Smooth muscle cell of the brain vasculature (primary cell): ENCODE measurements at regions not wholly inside any gene's neighbourhood (a gene's known extent, or its start where the extent isn't known, plus 50 kb on each side); places are given as distances from the start of the nearest gene placed in this dataset.
"Not testable (repeated sequence)": the region's sequence is repeated elsewhere in the genome, so short reads cannot be mapped to it uniquely, and the experiment has no call there.

Experiments
- DNase-seq: peaks from one replicate; pipeline ENCODE4 v3.0.0-alpha.2; 2012; ENCODE audit warnings: low read depth, low spot score

DNA sequence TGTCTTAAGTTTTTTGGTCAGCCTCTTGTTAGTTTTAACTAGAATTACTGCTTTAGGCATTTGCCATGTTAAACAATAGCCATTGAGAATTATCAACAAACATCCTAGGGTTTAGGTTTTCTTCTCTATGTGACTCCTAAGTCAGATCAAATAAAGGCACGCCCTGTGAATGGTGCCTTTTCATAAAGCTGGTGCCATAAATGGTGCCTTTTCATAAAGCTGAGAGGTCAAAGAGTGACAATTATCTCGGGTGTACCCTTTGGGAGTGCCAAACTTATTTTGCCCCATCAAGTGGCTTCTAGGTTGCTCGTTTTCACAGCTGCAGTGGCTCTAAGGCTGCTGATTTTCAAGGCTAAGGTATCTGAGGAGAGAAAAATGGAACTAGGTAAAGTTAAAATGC is 391.6 kb downstream of the DMRTA1 start:
- no peak for DNase-seq

DNA sequence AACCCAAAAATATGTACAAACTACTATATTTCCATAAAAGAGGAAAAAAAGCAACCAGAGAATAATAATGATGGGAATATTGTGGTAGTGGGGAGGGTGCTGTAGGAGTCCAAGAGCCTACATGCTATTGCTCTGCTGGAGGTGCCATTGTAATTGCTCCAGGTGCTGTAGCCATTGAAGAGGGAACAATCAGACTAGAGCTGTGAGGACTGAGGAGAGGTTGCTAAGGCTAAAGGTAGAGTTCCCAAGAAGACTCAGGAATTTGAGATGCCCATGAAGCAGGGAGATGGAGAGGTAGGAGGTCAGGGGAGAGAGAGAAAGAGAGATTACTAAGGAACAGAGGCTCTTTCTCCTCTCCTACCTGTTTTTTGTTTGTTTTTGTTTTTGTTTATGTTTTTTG is 394.0 kb downstream of the DMRTA1 start:
- DNase-seq: no peak

DNA sequence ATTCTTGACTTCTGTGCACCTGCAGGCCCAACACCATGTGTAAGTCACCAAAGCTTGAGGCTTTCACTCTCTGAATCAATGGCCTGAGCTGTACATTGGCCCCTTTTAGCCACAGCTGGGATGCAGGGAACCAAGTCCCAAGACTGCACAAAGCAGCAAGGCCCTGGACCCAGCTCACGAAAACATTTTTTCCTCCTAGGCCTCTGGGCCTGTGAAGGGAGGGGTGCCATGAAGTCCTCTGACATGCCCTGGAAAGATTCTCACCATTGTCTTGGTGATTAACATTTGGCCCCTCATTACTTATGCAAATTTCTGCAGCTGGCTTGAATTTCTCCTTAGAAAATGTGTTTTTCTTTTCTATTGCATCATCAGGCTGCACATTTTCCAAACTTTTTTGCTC is 398.6 kb downstream of the DMRTA1 start:
- DNase-seq: not testable (repeated sequence)

DNA sequence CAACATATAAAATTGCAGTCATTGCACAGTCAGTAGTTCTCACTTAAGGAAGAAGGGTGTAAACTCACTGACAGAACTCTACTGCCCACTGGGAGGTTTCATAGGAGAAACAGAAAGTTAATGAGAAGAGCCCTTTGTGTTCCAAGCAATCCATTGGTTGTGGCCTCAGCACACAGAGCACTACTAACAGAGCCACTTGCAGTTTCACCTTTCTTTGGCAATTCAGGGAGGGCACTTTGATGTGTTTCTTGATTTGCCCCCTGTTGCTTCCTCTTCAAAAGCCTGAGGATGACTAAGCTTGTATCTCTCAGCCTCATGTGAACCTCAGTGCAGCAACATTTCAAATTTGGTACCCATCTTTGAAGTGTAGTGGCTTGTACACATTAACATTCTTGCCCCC is 409.4 kb downstream of the DMRTA1 start:
- no peak for DNase-seq

DNA sequence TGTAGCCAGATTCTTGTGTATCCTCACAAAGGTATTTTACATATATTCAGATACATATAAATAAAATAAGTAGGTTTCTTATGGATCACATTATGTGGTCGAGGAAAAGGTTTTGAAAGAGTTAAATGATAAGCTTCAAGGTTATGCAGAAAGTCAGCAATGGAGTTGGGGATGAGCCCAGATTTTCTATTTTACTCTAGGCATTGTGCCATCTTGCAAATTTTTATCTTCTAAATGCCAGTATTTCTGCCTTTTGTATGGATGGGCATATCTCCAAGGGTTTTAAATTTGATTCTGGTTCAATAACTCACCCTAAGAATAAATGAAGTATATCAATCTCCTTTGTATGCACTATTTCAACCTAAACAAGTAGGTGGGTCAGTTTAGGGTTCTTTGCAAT is 410.7 kb downstream of the DMRTA1 start:
- DNase-seq: no peak

DNA sequence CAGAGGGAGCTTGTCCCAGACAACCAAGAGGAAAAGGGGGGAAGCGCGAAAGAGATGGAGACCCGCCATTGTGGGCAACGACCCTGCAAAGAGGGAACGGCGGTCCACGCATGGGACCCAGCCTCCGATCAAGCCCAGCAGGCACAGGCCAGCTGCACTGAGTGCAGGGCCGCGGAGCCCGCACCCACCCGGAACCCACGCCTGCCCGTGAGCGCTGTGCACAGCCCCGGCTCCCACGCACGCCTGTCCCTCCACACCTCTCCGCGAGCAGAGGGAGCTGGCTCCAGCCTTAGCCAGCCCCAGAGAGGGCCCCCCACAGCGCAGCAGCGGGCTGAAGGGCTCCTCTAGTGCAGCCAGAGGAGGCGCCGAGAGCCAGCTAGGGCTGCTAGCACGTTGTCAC is 416.5 kb downstream of the DMRTA1 start:
- DNase-seq: no peak

DNA sequence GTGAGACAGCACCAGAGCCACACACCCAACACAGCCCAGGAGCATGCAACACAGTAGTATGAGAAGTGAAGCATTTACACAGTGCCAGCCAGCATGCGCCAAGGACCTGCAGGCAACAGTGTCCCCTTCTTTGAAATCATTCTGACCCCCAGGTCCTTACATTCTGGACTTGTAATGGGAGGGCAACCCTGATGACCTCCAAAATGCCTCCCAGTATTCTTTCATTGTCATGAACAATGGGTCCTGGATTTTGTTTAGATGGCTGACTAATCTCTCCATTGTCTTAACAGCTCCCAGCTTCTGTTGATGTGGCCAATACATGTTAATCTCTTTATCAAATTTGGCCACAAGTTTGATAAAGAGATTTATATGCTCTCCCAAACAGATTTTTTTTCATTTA is 417.1 kb downstream of the DMRTA1 start:
- no peak for DNase-seq

DNA sequence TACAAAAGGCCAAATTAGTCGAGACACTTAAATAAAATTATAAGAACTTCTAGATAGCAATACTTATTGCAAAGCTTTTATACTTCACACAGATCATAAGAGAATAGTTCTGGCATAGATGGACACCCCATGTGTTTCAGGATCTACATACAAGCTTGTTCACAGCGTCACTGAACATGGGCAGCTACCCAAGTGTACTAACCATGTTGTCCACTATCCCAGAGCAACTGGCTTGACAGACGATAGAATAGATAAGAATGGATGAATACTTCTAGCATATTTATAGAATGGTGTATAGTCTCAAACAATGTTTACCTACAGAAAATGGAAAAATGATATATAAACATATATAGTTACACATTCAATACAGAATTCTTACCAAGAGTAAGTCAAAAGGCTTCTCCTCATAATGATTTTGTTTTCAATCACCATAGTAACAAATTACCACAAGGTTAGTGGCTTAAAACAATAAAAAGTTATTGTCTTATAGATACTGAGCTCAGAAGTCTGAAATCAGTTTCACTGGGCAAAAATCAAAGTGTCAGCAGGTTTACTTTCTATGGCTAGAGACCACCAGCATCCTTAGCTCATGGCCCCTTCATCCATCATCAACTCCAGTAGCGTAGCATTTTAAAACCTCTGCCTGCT is 446.7 kb downstream of the DMRTA1 start:
- DNase-seq: no peak

DNA sequence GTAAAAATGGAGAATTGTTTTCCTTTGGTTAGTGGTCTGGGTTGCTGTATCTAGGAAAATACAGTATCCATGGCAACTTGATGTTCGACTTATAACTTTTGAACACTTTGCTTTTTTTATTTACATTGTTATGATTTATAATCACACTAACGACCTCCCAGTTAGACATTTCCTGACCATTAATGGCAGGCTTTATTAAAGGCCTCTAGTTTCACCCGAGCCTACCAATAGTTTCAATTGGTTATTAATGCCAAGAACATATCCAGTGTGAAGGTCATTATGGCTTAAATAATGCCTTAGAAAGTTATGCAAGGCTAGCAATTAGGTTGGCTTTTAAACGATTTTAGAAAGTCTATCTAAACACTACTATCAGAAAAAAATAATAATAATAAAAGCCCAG is 452.0 kb downstream of the DMRTA1 start:
- DNase-seq: no peak

DNA sequence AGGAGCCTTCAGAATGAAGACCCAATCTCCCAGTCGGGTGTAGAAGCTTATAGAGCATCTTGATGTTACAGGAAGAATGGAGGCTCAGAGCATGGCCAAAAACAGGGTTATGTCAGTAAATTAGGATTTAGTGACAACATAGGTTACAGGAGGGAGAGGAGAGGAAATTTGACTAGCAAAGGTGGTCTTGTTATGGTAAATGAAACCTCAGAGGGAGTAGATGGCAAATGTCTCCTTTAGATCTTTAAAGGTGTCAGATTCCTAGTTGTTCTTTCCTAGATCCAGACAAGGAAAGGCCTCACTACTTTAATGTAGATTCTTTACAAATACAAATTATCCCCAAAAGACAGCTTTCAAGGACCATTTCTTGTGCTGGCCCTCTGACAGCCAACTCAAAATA is 465.0 kb downstream of the DMRTA1 start:
- no peak for DNase-seq

DNA sequence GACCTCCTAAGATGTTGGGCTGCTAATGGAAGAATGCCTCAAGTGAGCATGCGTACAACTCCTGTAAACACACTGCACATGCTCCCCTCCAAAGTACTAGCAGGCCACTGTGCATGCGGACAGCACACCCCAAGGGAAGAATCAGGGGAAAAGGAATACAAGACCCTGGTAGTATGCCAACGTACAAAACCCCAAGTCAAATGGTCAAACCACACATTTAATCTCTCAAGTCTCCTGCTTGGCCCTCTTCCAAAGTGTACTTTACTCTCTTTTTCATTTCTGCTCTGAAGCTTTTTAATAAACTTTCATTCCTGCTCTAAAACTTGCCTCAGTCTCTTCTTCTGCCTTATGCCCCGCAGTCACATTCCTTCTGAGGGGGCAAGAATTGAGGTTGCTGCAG is 466.4 kb downstream of the DMRTA1 start:
- DNase-seq: no peak

DNA sequence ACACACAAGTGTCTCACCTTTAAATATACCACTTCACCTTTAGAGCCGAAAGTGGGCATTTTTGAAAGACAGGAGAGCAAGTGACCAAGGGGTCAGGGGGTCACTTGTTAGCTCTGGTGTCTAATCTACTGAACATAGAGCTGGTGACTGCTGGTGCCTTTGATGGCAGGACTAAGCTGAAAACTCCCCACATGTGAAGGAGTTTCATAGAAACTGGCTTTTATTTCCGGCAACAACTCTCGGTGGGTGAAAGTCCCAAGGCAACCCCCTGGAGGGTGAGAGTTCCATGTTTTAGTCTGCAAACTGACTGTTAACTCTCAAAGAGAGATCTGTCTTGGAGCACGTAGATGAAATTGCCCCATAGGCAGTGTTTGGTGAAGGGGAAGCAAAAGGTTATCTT is 466.9 kb downstream of the DMRTA1 start:
- DNase-seq: no peak

DNA sequence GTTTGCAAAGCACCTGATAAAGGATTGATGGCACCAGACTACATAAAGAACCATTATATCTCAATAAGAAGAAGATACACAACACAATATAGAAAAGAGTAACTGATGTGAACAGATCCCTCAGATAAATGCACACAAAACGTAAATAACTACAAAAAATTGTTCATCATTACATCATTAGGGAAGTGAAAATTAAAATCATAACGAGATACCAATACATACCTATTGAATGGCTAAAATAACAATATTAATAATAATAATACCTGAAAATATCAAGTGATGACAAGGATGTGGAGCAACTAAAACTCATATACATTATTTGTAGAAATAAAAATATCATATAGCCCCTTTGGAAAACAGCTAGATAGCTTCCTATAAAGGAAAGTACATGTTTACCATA is 469.5 kb downstream of the DMRTA1 start:
- DNase-seq: no peak

DNA sequence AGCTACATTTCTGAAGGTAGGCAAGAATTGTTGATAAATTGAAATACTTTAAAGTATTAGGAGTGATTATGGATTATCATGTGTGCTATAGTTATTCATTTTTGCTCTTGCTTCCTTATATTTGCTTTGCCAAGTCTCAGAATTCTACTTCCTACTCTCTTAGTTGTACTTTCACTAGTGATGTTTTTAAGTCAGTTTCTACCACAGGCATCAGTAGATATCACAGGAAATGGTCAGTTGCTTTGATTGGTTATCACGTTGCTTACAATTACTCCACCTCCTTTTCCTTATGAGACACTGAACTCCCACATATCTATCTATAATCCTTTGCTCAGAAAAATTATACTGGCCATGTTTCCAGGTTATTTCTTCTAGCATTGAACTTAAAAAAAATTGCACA is 472.8 kb downstream of the DMRTA1 start:
- no peak for DNase-seq

DNA sequence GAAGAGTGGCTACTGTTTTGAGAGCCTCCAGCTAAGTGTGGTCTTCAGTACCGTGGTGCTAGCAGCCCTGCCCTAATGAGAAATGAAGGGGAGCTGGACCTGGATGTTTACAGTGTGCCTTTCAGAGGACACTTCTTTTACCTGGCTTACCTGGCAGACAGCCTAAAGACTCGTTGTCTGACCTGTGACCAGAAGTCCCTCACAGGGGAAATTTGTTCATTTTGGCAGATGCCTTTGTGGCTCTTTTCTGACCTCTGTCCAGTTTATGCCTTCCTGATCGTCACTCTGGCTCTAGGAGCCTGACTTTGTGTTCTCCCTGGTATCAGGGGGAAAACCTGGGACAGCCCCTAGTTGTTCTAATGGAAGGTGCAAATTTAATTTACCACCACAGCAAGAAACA is 475.1 kb downstream of the DMRTA1 start:
- DNase-seq: no peak

DNA sequence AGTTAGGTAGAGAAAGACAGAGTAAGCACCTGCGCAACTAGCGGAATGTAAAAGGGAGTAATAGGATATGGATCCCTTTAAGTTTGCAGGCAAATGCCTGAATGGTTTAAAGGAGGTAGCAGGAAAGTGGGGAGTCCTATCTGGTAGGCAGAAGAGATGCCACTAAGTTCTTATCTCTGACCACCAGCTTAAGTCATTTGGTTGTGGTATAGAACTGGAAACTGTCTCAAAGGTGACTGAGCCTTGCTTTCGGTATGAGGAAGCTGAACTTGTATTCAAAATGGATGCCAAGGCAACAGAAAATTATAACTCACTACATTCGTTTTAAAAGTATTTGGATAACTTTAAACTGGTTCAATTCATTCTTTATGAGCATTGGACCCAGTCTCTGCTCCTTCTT is 475.6 kb downstream of the DMRTA1 start:
- no peak for DNase-seq

DNA sequence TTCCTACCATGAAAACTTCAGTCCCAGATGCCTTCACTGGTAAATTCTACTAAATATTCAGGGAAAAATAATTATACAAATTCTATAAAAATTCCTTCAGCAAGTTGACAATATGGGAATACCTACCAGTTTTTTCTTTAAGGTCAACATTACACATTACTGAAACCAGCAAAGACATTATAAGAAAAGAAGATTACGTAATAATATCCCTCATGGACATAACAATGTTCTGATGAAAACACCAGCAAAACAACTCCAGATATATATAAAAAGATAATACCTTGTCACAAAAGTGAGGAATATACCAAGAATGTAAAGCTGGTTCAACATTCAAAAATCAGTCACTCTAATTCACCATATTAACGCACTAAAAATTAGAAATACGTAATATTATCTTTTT is 507.9 kb downstream of the DMRTA1 start:
- no peak for DNase-seq

DNA sequence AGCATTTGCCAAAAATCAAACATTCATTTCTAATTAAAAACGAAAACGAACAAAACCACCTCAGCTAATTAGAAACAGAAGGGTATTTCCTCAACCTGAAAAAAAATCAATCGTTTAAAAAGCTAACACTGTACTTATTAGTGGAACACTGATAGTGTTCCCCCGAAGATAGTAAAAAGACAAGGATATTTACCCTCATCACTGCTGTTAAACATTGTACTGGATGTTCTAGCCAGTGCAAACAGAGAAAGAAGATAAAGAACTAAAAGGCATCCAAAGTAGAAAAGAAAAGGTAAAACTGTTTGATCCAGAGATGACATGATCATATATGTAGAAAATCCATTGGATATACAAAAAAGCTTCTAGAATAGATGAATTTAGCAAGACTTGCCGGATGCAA is 508.3 kb downstream of the DMRTA1 start:
- no peak for DNase-seq

DNA sequence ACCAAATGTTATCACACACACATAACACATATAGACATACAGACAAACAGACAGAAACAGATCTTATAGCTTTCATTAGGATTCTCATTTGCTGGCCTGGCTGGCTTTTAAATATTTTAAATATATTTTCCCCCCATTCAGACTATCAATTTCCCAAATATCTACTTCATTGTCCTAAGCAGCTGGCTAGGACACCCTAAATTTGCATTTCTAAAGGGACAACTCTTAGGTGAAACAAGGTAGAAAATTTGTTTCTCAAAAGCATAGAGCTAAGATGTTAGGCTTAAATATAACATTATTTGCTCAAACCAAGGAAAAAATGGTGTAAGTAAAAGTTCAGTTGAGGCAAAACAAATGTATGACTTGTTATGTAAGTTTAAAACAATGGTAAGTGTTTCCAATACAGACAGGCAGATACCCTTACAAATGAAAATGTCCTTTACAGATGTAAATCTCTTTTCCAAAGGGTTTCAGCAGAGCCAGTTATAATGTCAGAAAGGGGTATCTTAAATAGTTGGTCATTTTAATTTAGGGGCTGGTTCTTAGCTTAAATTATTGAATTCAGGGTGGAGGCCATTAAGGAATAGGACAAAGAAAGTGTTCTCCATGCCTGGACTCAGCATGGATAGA is 522.8 kb downstream of the DMRTA1 start:
- DNase-seq: no peak

DNA sequence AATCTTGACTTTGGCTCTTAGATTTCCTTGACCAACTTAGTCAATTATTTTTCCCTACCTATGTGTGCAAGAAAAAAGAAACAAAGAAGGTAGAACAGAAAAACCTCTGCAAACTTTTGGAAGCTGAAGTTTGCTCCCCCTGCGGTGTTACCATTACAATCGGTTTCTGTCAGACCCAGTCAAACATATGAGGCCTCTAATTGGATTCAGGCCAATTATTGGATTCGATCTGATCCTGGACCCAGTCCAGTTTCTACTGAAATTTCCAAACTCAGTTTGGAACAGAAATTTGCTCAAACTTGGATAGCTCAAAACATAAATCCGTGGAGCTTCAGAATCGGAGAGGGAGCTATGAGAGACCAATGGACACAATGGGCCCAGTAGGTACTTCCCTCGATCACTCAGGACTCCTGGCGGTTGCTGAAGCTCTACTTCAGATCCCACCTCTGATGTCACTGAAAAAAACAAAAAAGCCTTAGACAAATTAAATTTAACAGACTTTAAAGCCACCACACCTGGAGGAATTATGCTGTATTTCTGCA is 523.9 kb downstream of the DMRTA1 start:
- DNase-seq: no peak

DNA sequence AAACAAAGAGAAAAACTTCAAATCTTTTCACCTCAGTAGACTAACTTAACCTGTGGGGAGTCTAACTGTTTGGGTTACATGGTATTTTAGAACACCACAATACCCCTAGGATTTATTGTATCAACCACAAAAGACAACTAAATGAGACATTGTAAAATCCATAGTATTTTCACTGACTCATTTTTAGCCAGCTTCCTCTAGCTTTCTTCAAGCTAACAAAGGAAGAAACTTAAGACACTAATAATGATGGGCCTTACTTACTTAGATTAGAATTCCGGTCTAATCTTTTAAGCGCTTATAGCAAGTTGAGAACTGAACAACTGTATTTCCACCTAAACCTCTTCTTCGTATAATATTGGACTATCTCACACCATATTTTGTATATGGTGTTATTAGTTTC is 529.3 kb downstream of the DMRTA1 start:
- DNase-seq: no peak

DNA sequence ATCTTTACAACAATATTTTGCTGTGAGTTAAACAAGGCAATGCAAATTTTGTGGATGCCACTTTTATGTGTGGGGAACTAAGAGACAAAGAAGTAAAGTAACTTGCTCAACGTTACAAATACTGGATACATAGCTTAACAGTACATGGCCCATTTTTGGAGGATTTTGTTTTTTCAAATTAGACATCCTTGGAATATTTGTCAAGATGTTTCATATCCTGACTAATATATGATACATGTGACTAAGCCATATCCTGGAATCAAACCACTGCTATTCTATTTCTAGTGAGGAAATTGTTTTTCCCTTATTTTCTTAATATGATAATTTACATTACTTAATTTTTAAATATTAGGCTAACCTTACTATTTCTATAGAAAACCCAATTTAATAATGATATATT is 529.8 kb downstream of the DMRTA1 start:
- DNase-seq: no peak

DNA sequence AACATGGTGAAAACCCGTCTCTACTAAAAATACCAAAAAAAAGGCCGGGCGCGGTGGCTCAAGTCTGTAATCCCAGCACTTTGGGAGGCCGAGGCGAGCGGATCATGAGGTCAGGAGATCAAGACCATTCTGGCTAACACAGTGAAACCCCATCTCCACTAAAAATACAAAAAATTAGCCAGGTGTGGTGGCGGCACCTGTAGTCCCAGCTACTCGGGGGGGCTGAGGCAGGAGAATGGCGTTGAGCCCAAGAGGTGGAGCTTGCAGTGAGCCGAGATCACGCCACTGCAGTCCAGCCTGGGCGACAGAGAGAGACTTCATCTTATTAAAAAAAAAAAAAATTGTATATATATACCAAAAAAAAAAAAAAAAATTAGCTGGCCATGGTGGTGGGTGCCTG is 533.8 kb downstream of the DMRTA1 start:
- DNase-seq: not testable (repeated sequence)

DNA sequence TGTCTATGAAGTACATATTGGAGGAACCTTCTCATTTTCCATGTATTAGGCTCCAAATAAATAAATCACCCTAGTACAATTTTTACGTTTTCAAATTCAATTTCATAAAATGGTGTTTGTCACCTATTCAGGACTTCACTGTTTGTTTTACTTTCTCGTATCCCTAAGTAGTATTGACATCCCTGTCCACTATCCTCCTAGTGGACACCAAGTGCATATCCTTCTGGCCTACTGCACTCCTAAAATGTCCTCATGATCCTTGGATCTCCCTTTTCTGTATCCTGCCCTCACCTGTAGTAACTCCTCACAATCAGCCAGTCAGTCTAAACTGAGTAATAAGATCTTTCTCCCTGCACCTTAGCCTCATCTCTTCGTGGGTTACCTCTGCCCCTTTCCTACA is 539.9 kb downstream of the DMRTA1 start:
- no peak for DNase-seq
